ENCODE measurements at regions not wholly inside any gene's neighbourhood (a gene's known extent, or its start where the extent isn't known, plus 50 kb on each side); places are given as distances from the start of the nearest gene placed in this dataset.

DNA sequence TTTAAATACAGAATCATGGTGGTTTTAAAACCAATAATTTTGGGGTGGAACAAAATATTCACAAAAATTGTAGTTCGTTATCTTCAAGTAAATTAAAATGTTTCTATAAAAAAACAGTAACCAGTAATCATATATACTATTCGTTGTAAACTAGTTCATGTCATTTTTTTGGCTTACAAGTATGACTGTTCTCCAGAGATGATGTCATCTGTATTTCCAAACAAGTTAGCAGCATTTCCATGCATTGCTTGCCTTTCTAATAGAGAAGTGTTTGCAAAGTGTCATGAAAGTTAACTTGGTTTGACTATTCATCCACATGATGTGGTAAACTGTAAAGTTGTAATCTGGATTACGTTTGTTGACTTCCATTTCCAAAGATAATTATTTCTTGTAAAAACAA lies 717.9 kb upstream of the ADAMTS16 start:
- no peaks in the 10 kb centered on the region for H3K9me2 ChIP-seq (replicated peaks; ENCODE audit: insufficient read depth, low read length)
- H3K4me2 ChIP-seq (ENCODE audit: low read depth, low read length): no peak overlapping the region
- no peaks in the 10 kb centered on the region for H3K79me2 ChIP-seq (ENCODE audit: low read length)
- no peak overlapping the region for H3K4me3 ChIP-seq (ENCODE audit: low read length)
- TF ChIP-seq EZH2 (optimal IDR thresholded peaks at IDR 0.05; ENCODE audit: low read depth, low read length): no peak
- no peak overlapping the region for H2AFZ ChIP-seq (ENCODE audit: low read length)
- no peaks in the 10 kb centered on the region for H3K9me3 ChIP-seq (replicated peaks; ENCODE audit: insufficient read depth, low read length)
- DNase-seq: no peak
- H3K27ac ChIP-seq (ENCODE audit: low read length): no peak overlapping the region
- H4K20me1 ChIP-seq (ENCODE audit: insufficient read depth, low read length): no peaks in the 10 kb centered on the region
- no peaks in the 10 kb centered on the region for H3K4me1 ChIP-seq (ENCODE audit: low read length)
- no peaks in the 10 kb centered on the region for H3K27me3 ChIP-seq (replicated peaks; ENCODE audit: insufficient read depth, low read length)
- no peaks in the 10 kb centered on the region for H3K36me3 ChIP-seq (replicated peaks; ENCODE audit: insufficient read depth, low read length)
- no peaks in the 10 kb centered on the region for H3F3A ChIP-seq (ENCODE audit: insufficient read depth, low read length)
- no peak overlapping the region for H3K9ac ChIP-seq (ENCODE audit: low read length)

DNA sequence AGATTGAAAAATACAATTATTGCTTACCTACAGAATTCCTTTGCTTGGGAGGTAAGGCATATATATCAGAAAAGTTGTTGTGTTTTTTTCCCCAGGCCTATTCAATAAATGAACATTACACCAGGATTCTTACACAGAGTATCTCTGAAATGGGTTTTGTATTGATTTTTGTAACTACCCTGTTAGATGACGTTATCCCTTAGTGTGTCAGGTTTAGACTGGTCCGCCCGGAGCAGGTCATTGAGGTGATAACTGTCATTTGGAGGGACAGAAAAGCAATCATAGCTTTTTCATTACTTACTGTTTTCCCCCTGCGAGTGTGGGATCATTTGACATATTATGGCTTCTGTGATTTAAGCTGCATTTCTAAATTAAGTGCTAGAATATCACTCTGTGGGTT lies 715.2 kb upstream of the ADAMTS16 start:
- H3K79me2 ChIP-seq (ENCODE audit: low read length): no peaks in the 10 kb centered on the region
- no peaks in the 10 kb centered on the region for H3F3A ChIP-seq (ENCODE audit: insufficient read depth, low read length)
- no peak overlapping the region for H2AFZ ChIP-seq (ENCODE audit: low read length)
- H3K9me3 ChIP-seq (replicated peaks; ENCODE audit: insufficient read depth, low read length): no peaks in the 10 kb centered on the region
- H3K27ac ChIP-seq (ENCODE audit: low read length): no peak overlapping the region
- H4K20me1 ChIP-seq (ENCODE audit: insufficient read depth, low read length): no peaks in the 10 kb centered on the region
- H3K4me1 ChIP-seq (ENCODE audit: low read length): no peaks in the 10 kb centered on the region
- no peaks in the 10 kb centered on the region for H3K9me2 ChIP-seq (replicated peaks; ENCODE audit: insufficient read depth, low read length)
- DNase-seq: no peak
- H3K9ac ChIP-seq (ENCODE audit: low read length): no peak overlapping the region
- no peak overlapping the region for H3K4me2 ChIP-seq (ENCODE audit: low read depth, low read length)
- TF ChIP-seq, protein P1, sequence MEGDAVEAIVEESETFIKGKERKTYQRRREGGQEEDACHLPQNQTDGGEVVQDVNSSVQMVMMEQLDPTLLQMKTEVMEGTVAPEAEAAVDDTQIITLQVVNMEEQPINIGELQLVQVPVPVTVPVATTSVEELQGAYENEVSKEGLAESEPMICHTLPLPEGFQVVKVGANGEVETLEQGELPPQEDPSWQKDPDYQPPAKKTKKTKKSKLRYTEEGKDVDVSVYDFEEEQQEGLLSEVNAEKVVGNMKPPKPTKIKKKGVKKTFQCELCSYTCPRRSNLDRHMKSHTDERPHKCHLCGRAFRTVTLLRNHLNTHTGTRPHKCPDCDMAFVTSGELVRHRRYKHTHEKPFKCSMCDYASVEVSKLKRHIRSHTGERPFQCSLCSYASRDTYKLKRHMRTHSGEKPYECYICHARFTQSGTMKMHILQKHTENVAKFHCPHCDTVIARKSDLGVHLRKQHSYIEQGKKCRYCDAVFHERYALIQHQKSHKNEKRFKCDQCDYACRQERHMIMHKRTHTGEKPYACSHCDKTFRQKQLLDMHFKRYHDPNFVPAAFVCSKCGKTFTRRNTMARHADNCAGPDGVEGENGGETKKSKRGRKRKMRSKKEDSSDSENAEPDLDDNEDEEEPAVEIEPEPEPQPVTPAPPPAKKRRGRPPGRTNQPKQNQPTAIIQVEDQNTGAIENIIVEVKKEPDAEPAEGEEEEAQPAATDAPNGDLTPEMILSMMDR (IDR thresholded peaks at IDR 0.05; ENCODE audit: low read length): no peak
- no peak for TF ChIP-seq EZH2phosphoT487 (IDR thresholded peaks at IDR 0.05; ENCODE audit: low read length)
- no peak for TF ChIP-seq EZH2 (optimal IDR thresholded peaks at IDR 0.05; ENCODE audit: low read depth, low read length)
- no peaks in the 10 kb centered on the region for H3K36me3 ChIP-seq (replicated peaks; ENCODE audit: insufficient read depth, low read length)
- H3K4me3 ChIP-seq (ENCODE audit: low read length): no peak overlapping the region
- no peaks in the 10 kb centered on the region for H3K27me3 ChIP-seq (replicated peaks; ENCODE audit: insufficient read depth, low read length)

DNA sequence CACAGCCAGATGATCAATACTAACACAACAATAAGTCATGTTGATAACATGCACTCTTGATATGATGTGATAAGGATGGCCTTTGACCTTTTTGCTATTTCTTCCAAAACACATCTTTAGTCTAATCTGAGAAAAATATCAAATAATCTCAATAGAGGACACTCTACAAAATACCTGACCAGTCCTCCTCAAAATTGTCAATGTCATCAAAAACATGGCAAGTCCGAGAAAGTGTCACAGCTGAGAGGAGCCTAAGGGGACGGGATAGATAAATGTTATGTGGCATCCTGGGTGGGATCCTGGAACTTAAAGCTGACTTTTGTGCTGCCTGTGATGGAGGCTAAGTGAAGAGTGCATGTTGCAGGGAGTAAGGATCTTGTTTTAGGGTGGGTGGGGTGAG lies 699.6 kb upstream of the ADAMTS16 start:
- H2AFZ ChIP-seq (ENCODE audit: low read length): no peak overlapping the region
- no peak overlapping the region for H3K9ac ChIP-seq (ENCODE audit: low read length)
- TF ChIP-seq EZH2 (optimal IDR thresholded peaks at IDR 0.05; ENCODE audit: low read depth, low read length) (no peak), EZH2phosphoT487 (IDR thresholded peaks at IDR 0.05; ENCODE audit: low read length) (no peak)
- TF ChIP-seq, protein P1 (IDR thresholded peaks at IDR 0.05; ENCODE audit: low read length): no peak
- H3K9me2 ChIP-seq (replicated peaks; ENCODE audit: insufficient read depth, low read length): no peaks in the 10 kb centered on the region
- H3K79me2 ChIP-seq (ENCODE audit: low read length): no peaks in the 10 kb centered on the region
- H3K4me1 ChIP-seq (ENCODE audit: low read length): no peaks in the 10 kb centered on the region
- no peaks in the 10 kb centered on the region for H3K36me3 ChIP-seq (replicated peaks; ENCODE audit: insufficient read depth, low read length)
- no peaks in the 10 kb centered on the region for H4K20me1 ChIP-seq (ENCODE audit: insufficient read depth, low read length)
- H3K4me3 ChIP-seq (ENCODE audit: low read length): no peak overlapping the region
- no peak overlapping the region for H3K4me2 ChIP-seq (ENCODE audit: low read depth, low read length)
- no peak for DNase-seq
- no peaks in the 10 kb centered on the region for H3K9me3 ChIP-seq (replicated peaks; ENCODE audit: insufficient read depth, low read length)
- H3K27me3 ChIP-seq (replicated peaks; ENCODE audit: insufficient read depth, low read length): no peaks in the 10 kb centered on the region
- no peaks in the 10 kb centered on the region for H3F3A ChIP-seq (ENCODE audit: insufficient read depth, low read length)
- H3K27ac ChIP-seq (ENCODE audit: low read length): no peak overlapping the region

DNA sequence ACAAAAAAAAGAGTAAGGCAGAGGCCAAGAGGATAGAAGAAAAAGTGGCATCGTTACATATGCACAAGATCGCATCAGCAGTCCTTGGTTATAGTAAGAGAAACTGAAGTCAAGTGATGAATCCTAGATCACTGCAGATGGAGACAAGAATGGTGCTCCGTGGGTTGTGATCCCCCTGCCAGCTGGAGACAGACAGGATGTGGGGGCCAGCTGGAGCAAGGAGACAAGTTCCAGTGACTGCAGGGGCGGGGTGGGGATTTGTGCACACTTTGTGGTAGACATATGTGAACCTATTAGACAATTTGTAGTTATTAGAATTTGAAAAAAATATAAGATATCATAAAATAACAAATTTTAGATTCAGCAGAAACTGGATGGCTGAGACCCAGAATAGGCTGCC lies 697.9 kb upstream of the ADAMTS16 start:
- Histone ChIP-seq H4K20me1 (ENCODE audit: insufficient read depth, low read length) (no peaks in the 10 kb centered on the region), H3F3A (ENCODE audit: insufficient read depth, low read length) (no peaks in the 10 kb centered on the region), H3K4me2 (ENCODE audit: low read depth, low read length) (no peak overlapping the region), H3K9ac (ENCODE audit: low read length) (no peak overlapping the region), H2AFZ (ENCODE audit: low read length) (no peak overlapping the region), H3K27me3 (replicated peaks; ENCODE audit: insufficient read depth, low read length) (no peaks in the 10 kb centered on the region), H3K79me2 (ENCODE audit: low read length) (no peaks in the 10 kb centered on the region), H3K4me3 (ENCODE audit: low read length) (no peak overlapping the region), H3K4me1 (ENCODE audit: low read length) (no peaks in the 10 kb centered on the region), H3K36me3 (replicated peaks; ENCODE audit: insufficient read depth, low read length) (no peaks in the 10 kb centered on the region), H3K27ac (ENCODE audit: low read length) (no peak overlapping the region), H3K9me3 (replicated peaks; ENCODE audit: insufficient read depth, low read length) (no peaks in the 10 kb centered on the region), H3K9me2 (replicated peaks; ENCODE audit: insufficient read depth, low read length) (no peaks in the 10 kb centered on the region)
- no peak for DNase-seq
- no peak for TF ChIP-seq EZH2 (optimal IDR thresholded peaks at IDR 0.05; ENCODE audit: low read depth, low read length)
- TF ChIP-seq, protein P1 (IDR thresholded peaks at IDR 0.05; ENCODE audit: low read length): no peak
- TF ChIP-seq EZH2phosphoT487 (IDR thresholded peaks at IDR 0.05; ENCODE audit: low read length): no peak

Data from MM.1S (cell line).